DND-41 (cell line): ENCODE measurements at regions not wholly inside any gene's neighbourhood (a gene's known extent, or its start where the extent isn't known, plus 50 kb on each side); places are given as distances from the start of the nearest gene placed in this dataset.

Experiments used
- CTCF ChIP-seq: IDR thresholded peaks from 2 replicates; pipeline ENCODE4 v1.5.1; 2012; ENCODE audit warnings: borderline replicate concordance, low read length, moderate library complexity, mild to moderate bottlenecking; ENCODE audit not compliant: poor library complexity, severe bottlenecking; ENCODE audit errors: extremely low read depth
- EZH2 ChIP-seq: IDR thresholded peaks from 3 replicates; pipeline ENCODE4 v1.6.1; 2012; ENCODE audit warnings: borderline replicate concordance, low read depth, mild to moderate bottlenecking, moderate library complexity, low read length, inconsistent platforms; ENCODE audit not compliant: severe bottlenecking

- no peak for TF ChIP-seq CTCF
- no peak for TF ChIP-seq EZH2
Observed at GRCh38 chr2:100655936-100656534, 93.2 kb downstream of the PDCL3 start.
